ENCODE measurements at regions not wholly inside any gene's neighbourhood (a gene's known extent, or its start where the extent isn't known, plus 50 kb on each side); places are given as distances from the start of the nearest gene placed in this dataset.
"Not testable (repeated sequence)": the region's sequence is repeated elsewhere in the genome, so short reads cannot be mapped to it uniquely, and the experiment has no call there.

GRCh38 chr3:110868106-110868505 lies 203.5 kb upstream of the NECTIN3 start:
- DNase-seq (ENCODE audit: low read depth in 2 of 2), result no peak

- DNase-seq (ENCODE audit: low read depth in 2 of 2), result no peak
These were observed 201.9 kb upstream of the NECTIN3 start for GRCh38 chr3:110869736-110870135.

GRCh38 chr3:110871869-110872268 lies 199.7 kb upstream of the NECTIN3 start:
- no peak for DNase-seq (ENCODE audit: low read depth in 2 of 2)

DNA sequence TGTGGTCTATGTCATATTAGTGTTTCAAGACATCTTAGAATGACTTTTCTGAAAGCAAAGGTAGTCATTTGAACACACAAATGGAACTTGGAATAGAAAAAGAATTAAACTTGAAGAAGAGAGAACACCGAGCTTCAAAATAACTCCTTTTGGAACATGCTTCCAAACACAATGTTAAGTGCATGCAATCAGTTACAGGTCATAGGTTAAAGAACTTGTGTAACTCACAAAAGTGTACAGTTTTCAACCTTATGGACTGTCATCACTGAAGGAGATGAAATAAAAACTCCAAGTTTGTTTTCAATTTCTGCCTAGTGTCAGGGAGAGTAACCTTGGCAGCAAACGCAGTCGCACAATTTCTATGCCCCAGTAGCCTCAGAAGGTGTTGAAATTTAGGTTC lies 192.9 kb upstream of the NECTIN3 start:
- DNase-seq (ENCODE audit: low read depth in 2 of 2), result no peak

DNA sequence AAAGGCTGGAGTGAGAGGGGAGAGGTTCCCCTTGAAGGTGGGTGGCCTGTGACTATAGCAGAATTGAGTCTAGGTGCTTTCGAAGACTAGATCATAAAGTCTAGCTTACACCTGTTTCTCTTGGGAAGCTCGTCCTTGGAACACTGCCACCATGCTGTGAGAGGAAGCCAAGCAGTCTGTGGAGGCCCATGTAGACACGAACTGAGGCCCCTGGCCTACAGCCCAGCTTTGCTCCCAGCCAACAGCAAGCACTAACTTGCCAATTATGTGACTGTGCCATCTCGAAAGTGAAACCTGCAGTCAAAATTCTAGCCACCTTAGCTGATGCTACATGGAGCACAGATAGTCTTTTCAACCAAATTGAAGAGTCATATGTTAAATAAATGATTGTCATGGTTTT lies 190.5 kb upstream of the NECTIN3 start:
- DNase-seq (ENCODE audit: low read depth in 2 of 2), result peak; percentile 64 to 80

GRCh38 chr3:110886222-110886893 lies 185.3 kb upstream of the NECTIN3 start:
- no peak for DNase-seq (ENCODE audit: low read depth in 2 of 2)

DNA sequence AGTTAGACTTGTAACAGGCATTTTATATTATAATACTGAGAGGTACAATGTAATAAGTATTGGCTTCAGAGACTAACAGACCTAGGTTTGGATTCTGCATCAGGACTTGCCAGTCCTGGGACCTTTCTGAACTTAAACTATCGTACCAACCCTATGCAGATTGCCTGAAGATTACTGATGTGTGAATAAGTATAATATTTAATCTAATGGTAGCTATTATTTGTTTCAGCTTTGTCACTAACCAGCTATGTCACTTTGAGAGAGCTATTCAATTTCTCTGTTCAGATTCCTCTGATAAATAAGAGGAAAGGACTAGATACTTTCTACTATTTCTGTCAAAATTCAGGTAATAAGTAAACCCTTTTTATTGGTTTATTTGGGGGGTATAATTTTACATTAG lies 184.4 kb upstream of the NECTIN3 start:
- no peak for DNase-seq (ENCODE audit: low read depth in 2 of 2)

DNA sequence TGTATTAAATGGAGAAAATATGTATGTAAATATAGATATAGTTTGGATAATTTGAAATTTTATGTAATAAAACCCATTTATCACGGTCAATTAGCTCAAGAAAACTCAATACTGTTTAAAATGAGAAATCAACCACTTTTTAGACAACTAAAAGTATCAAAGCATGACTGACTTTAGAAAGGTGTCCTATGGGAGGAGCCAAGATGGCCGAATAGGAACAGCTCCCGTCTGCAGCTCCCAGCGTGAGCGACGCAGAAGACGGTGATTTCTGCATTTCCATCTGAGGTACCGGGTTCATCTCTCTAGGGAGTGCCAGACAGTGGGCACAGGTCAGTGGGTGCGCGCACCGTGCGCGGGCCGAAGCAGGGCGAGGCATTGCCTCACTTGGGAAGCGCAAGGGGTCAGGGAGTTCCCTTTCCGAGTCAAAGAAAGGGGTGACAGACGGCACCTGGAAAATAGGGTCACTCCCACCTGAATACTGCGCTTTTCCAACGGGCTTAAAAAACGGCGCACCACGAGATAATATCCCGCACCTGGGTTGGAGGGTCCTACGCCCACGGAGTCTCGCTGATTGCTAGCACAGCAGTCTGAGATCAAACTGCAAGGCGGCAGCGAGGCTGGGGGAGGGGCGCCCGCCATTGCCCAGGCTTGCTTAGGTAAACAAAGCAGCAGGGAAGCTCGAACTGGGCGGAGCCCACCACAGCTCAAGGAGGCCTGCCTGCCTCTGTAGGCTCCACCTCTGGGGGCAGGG lies 182.8 kb upstream of the NECTIN3 start:
- DNase-seq (ENCODE audit: low read depth in 2 of 2), result not testable (repeated sequence)

DNA sequence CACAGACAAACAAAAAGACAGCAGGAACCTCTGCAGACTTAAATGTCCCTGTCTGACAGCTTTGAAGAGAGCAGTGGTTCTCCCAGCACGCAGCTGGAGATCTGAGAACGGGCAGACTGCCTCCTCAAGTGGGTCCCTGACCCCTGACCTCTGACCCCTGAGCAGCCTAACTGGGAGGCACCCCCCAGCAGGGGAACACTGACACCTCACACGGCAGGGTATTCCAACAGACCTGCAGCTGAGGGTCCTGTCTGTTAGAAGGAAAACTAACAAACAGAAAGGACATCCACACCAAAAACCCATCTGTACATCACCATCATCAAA lies 182.3 kb upstream of the NECTIN3 start:
- not testable (repeated sequence) for DNase-seq (ENCODE audit: low read depth in 2 of 2)

DNA sequence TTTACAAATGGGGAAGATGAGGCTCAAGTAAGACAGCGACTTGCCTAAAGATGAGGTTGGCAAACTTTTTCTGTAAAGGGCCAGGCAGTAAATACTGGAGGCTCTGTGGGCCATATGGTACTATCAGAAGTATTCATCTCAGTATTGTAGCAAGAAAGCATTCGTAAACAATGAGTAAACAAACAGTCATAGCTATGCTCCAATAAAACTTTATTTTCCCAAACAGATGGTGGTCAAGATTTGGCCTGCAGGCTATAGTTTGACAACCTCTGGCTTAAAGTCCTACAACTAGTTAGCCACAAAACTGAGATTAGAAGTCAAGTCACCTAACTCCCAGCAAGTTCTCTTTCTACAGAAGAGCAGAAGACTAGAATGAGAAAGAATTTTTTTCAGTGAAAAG lies 177.0 kb upstream of the NECTIN3 start:
- no peak for DNase-seq (ENCODE audit: low read depth in 2 of 2)

DNA sequence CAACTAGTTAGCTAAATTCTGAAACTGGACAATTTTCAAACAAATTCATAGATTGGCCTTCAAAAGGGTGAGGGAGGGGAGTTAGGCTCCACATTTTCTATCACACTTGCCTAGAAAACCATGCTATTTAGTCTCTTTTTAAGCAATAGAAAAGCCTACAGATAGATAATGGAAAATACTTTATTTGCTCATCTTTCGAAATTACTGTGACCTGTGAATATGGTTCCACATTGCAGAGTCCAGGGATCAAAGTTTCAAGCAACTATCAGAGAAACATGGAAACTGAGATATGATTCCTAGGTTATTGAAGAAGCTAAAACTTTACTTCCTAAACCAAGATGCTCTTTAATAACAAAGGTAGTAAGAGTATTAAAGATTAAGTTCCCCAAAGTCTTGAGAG lies 176.6 kb upstream of the NECTIN3 start:
- DNase-seq (ENCODE audit: low read depth in 2 of 2), result no peak

- DNase-seq (ENCODE audit: low read depth in 2 of 2), result no peak
These were observed 174.6 kb upstream of the NECTIN3 start for GRCh38 chr3:110897046-110897445.

DNA sequence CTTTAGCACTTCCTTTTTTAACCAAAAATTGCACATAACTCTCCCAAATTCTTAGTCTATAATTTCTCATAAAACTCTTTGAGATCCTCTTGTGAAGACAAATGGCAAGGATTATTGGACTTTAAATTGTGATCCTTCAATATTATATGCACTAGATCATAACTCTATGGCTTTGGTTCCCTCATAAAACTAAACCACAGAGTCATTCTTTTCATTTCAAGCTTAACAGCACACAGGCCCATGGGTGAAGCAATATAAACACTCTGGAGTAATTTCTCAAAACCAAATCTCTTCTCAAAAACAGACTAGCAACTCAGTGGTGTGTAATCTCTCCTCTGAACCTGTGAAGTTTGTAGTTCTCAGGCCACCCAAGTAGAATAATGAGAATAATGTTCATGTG lies 171.0 kb upstream of the NECTIN3 start:
- DNase-seq (ENCODE audit: low read depth in 2 of 2), result no peak

DNA sequence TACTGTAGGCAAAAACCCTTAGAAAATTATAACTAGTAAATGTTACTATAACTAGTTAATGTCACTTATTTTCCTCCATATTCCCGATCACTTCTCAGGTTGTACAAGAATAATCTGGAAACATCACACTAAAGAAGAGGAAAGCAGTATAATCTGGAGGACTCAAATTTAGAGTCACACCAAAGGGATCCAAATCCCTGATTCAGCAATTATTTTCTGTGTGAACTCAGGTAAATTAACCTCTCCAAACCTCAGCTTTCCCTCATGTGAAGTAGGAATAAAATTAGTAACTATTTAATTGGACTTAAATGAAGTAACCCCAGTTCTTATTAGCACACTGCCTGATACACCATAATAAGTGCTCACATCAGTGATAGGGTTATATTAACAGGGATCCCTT lies 170.1 kb upstream of the NECTIN3 start:
- DNase-seq (ENCODE audit: low read depth in 2 of 2), result no peak

GRCh38 chr3:110902453-110903085 lies 169.0 kb upstream of the NECTIN3 start:
- no peak for DNase-seq (ENCODE audit: low read depth in 2 of 2)

- no peak for DNase-seq (ENCODE audit: low read depth in 2 of 2)
These were observed 167.7 kb upstream of the NECTIN3 start for GRCh38 chr3:110903771-110904519.

- no peak for DNase-seq (ENCODE audit: low read depth in 2 of 2)
These were observed 167.1 kb upstream of the NECTIN3 start for GRCh38 chr3:110904520-110904890.

DNA sequence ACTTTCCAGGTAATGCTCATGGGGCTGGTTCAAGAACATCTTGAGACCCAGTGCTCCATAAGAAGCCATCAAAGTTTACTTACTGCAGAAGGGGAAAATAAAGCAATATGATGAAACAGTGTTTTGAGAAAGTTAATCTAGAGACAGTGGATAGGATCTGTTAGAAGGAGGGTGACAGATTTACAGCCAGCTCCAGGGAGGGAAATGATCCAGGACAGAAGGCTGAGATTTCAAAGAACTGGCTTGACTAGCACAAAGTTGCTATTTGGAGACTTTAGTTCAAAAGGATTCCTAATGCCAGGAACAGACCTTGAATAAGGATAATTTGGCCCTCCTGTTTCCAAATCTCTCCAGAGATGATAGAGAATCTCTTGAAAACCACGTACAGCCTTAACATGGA lies 166.5 kb upstream of the NECTIN3 start:
- DNase-seq (ENCODE audit: low read depth in 2 of 2), result no peak

DNA sequence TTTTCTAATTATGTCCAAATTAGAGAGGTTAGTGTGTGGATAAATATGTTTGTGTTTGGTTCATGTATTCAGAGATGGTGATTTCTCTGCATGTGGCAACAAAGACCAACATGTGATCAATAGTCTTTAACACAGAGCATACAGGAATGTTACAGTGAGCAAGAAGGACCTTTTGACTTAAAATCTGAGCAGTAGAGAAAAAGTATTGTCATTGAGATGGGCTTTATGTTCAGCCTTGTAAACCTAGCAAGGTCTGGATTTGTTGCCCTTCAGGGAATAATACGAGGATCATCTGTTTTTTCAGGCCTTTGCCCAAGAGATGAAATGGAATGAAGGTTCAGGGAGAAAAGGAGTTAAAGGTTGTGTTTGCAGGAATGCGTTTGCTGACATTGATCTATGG lies 161.8 kb upstream of the NECTIN3 start:
- no peak for DNase-seq (ENCODE audit: low read depth in 2 of 2)

DNA sequence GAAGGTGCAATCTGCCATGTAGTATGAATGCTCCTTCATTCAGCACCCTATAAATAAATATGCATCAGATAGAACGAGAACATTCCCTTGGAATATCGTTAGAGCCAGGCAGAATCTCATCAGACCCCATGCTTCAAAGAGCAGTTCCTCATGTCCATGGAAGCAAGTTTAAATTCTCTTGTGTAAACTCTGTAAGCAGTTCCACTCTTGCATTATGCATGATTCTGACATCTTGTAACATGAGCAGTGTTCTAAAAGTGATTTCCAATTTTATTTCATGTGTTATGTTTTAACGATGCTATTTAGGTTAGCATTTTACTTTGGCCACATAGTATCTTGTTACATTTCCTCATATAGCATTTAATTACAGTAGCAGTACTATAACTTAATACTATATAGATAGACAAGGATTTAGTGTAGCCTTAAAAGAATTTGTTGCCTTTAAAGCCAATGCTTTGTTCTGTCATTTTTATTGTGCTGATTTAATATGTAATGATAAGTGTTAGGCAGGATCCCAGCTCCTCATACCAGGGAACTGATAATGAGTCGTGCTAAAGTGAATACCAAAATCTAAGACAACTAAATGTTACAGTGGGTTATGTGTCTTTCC lies 161.2 kb upstream of the NECTIN3 start:
- no peak for DNase-seq (ENCODE audit: low read depth in 2 of 2)

DNA sequence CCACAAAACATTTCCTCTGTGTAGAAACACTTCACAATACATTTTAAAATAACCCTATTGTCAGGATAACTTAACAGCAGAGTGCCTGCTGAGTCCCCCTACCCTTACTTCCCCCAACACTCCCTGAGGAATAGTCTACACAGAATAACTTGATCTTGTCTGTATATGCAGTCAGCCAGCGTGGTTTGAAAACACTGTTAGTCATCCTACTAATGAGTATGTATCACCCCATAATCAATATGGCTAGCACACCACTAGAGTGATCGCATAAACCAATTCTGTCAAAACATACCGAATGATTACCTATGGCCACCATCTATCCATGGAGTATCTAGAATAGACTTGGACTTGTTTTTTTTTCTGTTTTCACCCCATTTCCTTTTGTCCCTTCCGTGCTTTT lies 152.7 kb upstream of the NECTIN3 start:
- DNase-seq (ENCODE audit: low read depth in 2 of 2), result no peak

GRCh38 chr3:110925798-110926197 lies 145.8 kb upstream of the NECTIN3 start:
- DNase-seq (ENCODE audit: low read depth in 2 of 2), result no peak
